ENCODE measurements at regions not wholly inside any gene's neighbourhood (a gene's known extent, or its start where the extent isn't known, plus 50 kb on each side); places are given as distances from the start of the nearest gene placed in this dataset.

DNA sequence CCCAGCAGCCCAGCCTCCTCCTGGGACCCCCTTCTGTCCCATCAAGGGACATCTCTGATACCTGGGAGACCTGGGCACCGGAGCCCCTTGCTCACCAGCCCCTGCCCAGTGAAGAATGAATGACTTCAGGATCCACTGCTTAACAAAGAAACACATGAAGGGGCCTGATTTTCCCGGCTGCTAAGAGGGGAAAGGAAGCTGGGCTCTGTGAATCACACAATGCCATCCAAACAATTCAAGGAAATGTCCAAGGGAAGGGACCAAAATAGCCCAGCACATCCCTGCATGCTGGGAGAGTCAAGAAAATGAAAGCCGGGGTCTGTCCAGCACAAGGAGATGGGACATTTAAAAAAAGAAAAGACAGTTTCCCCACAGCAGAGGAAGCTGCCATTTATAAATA lies 128.7 kb upstream of the JCAD start:
- TF ChIP-seq, protein P1, sequence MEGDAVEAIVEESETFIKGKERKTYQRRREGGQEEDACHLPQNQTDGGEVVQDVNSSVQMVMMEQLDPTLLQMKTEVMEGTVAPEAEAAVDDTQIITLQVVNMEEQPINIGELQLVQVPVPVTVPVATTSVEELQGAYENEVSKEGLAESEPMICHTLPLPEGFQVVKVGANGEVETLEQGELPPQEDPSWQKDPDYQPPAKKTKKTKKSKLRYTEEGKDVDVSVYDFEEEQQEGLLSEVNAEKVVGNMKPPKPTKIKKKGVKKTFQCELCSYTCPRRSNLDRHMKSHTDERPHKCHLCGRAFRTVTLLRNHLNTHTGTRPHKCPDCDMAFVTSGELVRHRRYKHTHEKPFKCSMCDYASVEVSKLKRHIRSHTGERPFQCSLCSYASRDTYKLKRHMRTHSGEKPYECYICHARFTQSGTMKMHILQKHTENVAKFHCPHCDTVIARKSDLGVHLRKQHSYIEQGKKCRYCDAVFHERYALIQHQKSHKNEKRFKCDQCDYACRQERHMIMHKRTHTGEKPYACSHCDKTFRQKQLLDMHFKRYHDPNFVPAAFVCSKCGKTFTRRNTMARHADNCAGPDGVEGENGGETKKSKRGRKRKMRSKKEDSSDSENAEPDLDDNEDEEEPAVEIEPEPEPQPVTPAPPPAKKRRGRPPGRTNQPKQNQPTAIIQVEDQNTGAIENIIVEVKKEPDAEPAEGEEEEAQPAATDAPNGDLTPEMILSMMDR (conservative IDR thresholded peaks at IDR 0.05 in 1 of 2, IDR thresholded peaks at IDR 0.05 in 1 of 2; ENCODE audit: extremely low read depth in 1 of 2, insufficient read depth in 1 of 2, low read depth in 1 of 2, low read length in 2 of 2), result no peak
- TF ChIP-seq EZH2 (IDR thresholded peaks at IDR 0.05; ENCODE audit: borderline replicate concordance, low read length), result no peak

Data from mammary epithelial cell (primary cell).